PC-9 (cell line): ENCODE measurements at regions not wholly inside any gene's neighbourhood (a gene's known extent, or its start where the extent isn't known, plus 50 kb on each side); places are given as distances from the start of the nearest gene placed in this dataset.

Experiments used
- BruUV-seq: library from RNA; stranded (reverse); fragments of 400-500 nt; replicated peaks from 2 replicates; lab custom pipeline; 2021; lab: Mats Ljungman, UMichigan
- CTCF ChIA-PET: fragments of 300-600 bp; sonication (Branson Sonifier 250); formaldehyde crosslinking; loops from one replicate; lab custom pipeline; 2022; ENCODE audit warnings: antibody characterized with exemption; lab: Charles Lee
- POLR2A ChIA-PET: fragments of 300-600 bp; sonication (Branson Sonifier 250); formaldehyde crosslinking; loops from one replicate; lab custom pipeline; 2022; ENCODE audit warnings: antibody characterized with exemption; ENCODE audit not compliant: unreplicated experiment; lab: Charles Lee
- DNase-seq, 2 experiments: peaks; one replicate each; pipeline versions ENCODE4 v3.0.0 to v3.0.0-alpha.2; 2015 to 2022; ENCODE audit warnings: mixed read lengths in 1 of 2
- H2AFZ ChIP-seq: fragments of 200-600 bp; sonication (generic); 2 replicates; pipeline ENCODE4 v1.8.1; 2017; ENCODE audit warnings: antibody characterized with exemption
- H3F3A ChIP-seq: fragments of 200-600 bp; sonication (generic); 2 replicates; pipeline ENCODE4 v1.8.1; 2017; ENCODE audit warnings: antibody characterized with exemption, mild to moderate bottlenecking, low read depth; ENCODE audit not compliant: insufficient read depth
- H3K27ac ChIP-seq: fragments of 200-600 bp; sonication (generic); 2 replicates; pipeline ENCODE4 v1.6.1; 2016; ENCODE audit warnings: mixed run types
- H3K27me3 ChIP-seq: fragments of 200-600 bp; sonication (generic); 2 replicates; pipeline ENCODE4 v1.6.1; 2016; ENCODE audit warnings: low read depth, mixed run types; ENCODE audit not compliant: insufficient read depth
- H3K36me3 ChIP-seq: fragments of 200-600 bp; sonication (generic); 2 replicates; pipeline ENCODE4 v1.6.1; 2016; ENCODE audit warnings: low read depth, mixed run types
- H3K4me1 ChIP-seq: fragments of 200-600 bp; sonication (generic); replicated peaks from 2 replicates; pipeline ENCODE4 v1.6.1; 2016; ENCODE audit warnings: mixed run types; ENCODE audit not compliant: insufficient read depth
- H3K4me2 ChIP-seq: fragments of 200-600 bp; sonication (generic); 2 replicates; pipeline ENCODE4 v1.6.1; 2017; ENCODE audit warnings: mixed run types
- H3K4me3 ChIP-seq: fragments of 200-600 bp; sonication (generic); 2 replicates; pipeline ENCODE4 v1.6.1; 2016; ENCODE audit warnings: mixed run types
- H3K79me2 ChIP-seq: fragments of 200-600 bp; sonication (generic); 2 replicates; pipeline ENCODE4 v1.6.1; 2017; ENCODE audit warnings: low read depth, mixed run types
- H3K9me2 ChIP-seq: fragments of 200-600 bp; sonication (generic); 2 replicates; pipeline ENCODE4 v1.8.1; 2017; ENCODE audit warnings: mild to moderate bottlenecking; ENCODE audit not compliant: insufficient read depth
- H3K9me3 ChIP-seq: fragments of 200-600 bp; sonication (generic); 2 replicates; pipeline ENCODE4 v1.8.1; 2016; ENCODE audit warnings: low read depth; ENCODE audit not compliant: insufficient read depth
- H4K20me1 ChIP-seq: fragments of 200-600 bp; sonication (generic); 2 replicates; pipeline ENCODE4 v1.8.1; 2017; ENCODE audit not compliant: insufficient read depth
- EZH2 ChIP-seq: fragments of 200-600 bp; sonication (generic); IDR thresholded peaks from 2 replicates; pipeline ENCODE4 v1.8.0; 2017; ENCODE audit warnings: antibody characterized with exemption, low read depth
- intact Hi-C: fragments of 100-400 bp; cut with micrococcal nuclease; formaldehyde crosslinking; loops from one replicate; pipeline ENCODE4 v1.10.0; 2022; ENCODE audit not compliant: unreplicated experiment
- TF ChIP-seq, protein P1 (sequence below): fragments of 200-600 bp; sonication (generic); conservative IDR thresholded peaks from 2 replicates; pipeline ENCODE4 v1.6.1; 2017; ENCODE audit warnings: mixed run types, antibody characterized with exemption, mild to moderate bottlenecking, moderate library complexity

DNA sequence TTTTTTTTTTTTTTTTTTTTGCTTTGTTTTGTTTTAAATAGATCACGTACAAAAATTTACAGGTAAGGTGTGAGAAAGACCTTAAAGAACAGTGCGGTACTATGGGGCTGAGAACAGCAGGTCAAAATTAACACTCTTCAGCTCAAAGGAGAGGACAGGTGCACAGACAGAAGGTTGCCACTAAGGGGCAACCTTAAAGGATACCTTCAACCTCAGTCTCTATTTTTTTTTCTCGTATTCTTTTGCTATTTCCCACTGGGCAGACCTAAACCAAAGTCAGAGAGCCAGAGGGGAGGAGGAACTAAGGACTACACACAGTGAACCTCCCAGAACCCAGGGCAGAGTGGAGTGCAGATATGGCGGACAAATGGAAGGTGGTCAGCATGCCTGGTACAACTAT is 1984.3 kb upstream of the IGFBP7 start:
- ChIA-PET POLR2A (no interaction called here), CTCF (no interaction called here)
- no TSS peak for BruUV-seq
- Histone ChIP-seq H3K4me2 (no peak overlapping the region), H3F3A (no peaks in the 10 kb centered on the region), H3K4me3 (no peak overlapping the region), H3K4me1 (no peaks in the 10 kb centered on the region), H3K9me2 (no peaks in the 10 kb centered on the region), H4K20me1 (no peaks in the 10 kb centered on the region), H3K9me3 (no peaks in the 10 kb centered on the region), H3K27me3 (no peaks in the 10 kb centered on the region), H3K79me2 (no peaks in the 10 kb centered on the region), H3K36me3 (no peaks in the 10 kb centered on the region), H3K27ac (no peak overlapping the region), H2AFZ (no peak overlapping the region)
- TF ChIP-seq, protein P1, sequence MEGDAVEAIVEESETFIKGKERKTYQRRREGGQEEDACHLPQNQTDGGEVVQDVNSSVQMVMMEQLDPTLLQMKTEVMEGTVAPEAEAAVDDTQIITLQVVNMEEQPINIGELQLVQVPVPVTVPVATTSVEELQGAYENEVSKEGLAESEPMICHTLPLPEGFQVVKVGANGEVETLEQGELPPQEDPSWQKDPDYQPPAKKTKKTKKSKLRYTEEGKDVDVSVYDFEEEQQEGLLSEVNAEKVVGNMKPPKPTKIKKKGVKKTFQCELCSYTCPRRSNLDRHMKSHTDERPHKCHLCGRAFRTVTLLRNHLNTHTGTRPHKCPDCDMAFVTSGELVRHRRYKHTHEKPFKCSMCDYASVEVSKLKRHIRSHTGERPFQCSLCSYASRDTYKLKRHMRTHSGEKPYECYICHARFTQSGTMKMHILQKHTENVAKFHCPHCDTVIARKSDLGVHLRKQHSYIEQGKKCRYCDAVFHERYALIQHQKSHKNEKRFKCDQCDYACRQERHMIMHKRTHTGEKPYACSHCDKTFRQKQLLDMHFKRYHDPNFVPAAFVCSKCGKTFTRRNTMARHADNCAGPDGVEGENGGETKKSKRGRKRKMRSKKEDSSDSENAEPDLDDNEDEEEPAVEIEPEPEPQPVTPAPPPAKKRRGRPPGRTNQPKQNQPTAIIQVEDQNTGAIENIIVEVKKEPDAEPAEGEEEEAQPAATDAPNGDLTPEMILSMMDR = no peak
- TF ChIP-seq EZH2 = no peak
- no peak for DNase-seq
- intact Hi-C loops = no loop called here

DNA sequence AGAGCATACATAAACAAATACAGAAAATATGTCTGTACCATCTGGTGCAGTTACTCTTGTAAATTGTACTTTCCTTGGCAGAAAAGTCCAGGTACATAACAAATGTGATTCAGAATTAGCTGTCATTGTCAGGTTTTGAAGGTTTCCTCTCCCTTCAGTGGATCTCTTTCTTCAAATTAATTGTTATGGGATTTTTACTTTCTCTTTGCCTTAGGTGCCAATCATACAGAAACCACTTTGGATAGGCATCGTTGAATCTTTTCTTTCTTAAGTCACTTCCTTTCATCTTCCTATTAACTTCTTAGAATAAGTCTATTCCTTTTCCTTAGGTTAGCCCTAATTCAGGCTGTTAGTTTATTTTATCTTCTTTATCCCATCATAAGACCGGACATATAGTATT is 1992.1 kb upstream of the IGFBP7 start:
- BruUV-seq = no TSS peak

DNA sequence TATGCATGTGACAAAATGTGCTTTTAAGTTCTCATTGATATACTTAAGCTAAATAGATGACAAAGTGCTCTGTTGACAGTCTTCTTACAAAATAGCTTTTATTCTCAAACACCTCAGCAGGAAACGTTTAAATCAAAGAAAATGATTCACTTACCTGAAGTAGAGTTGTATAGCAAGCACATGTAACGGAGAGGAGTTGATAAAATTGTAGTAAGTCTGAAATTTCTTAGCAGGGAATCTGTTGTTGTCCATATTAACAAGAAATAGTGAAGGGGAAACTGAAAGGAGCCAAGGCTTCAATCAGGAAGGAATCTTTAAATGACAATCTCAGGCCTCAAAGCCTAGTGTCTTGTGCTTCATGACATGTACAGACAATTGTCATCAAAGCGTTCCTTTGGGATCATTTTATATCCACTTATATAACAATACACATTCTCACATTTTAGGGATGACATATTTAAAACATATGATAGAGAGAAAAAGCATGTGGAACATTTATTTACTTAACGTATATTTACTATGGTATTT is 2010.2 kb upstream of the IGFBP7 start:
- TF ChIP-seq EZH2 = no peak
- TF ChIP-seq, protein P1 = no peak
- no peaks in the 10 kb centered on the region for H4K20me1 ChIP-seq
- intact Hi-C loops = no loop called here
- no peak overlapping the region for H2AFZ ChIP-seq
- H3K36me3 ChIP-seq = no peaks in the 10 kb centered on the region
- BruUV-seq = no TSS peak
- no peak overlapping the region for H3K4me2 ChIP-seq
- H3K9me3 ChIP-seq = no peaks in the 10 kb centered on the region
- DNase-seq = no peak
- no peaks in the 10 kb centered on the region for H3K27me3 ChIP-seq
- no peaks in the 10 kb centered on the region for H3F3A ChIP-seq
- no peaks in the 10 kb centered on the region for H3K4me1 ChIP-seq
- H3K79me2 ChIP-seq = no peaks in the 10 kb centered on the region
- POLR2A ChIA-PET = no interaction called here
- H3K4me3 ChIP-seq = no peak overlapping the region
- no peaks in the 10 kb centered on the region for H3K9me2 ChIP-seq
- CTCF ChIA-PET = no interaction called here
- no peak overlapping the region for H3K27ac ChIP-seq

More for the DNA sequence above, 1992.1 kb upstream of the IGFBP7 start:
- H3F3A ChIP-seq = no peaks in the 10 kb centered on the region
- no peaks in the 10 kb centered on the region for H3K36me3 ChIP-seq
- H3K4me1 ChIP-seq = no peaks in the 10 kb centered on the region
- H3K27ac ChIP-seq = no peak overlapping the region
- ChIA-PET POLR2A (no interaction called here), CTCF (no interaction called here)
- intact Hi-C loops = no loop called here
- no peak overlapping the region for H2AFZ ChIP-seq
- no peak overlapping the region for H3K4me3 ChIP-seq
- H3K9me2 ChIP-seq = no peaks in the 10 kb centered on the region
- H3K4me2 ChIP-seq = no peak overlapping the region
- H3K79me2 ChIP-seq = no peaks in the 10 kb centered on the region
- no peak for TF ChIP-seq EZH2
- TF ChIP-seq, protein P1 = no peak
- H3K9me3 ChIP-seq = no peaks in the 10 kb centered on the region
- DNase-seq = no peak
- H4K20me1 ChIP-seq = no peaks in the 10 kb centered on the region
- no peaks in the 10 kb centered on the region for H3K27me3 ChIP-seq
